Skin of body (tissue), 1 donor: ENCODE measurements at regions not wholly inside any gene's neighbourhood (a gene's known extent, or its start where the extent isn't known, plus 50 kb on each side); places are given as distances from the start of the nearest gene placed in this dataset.
"Not testable (repeated sequence)": the region's sequence is repeated elsewhere in the genome, so short reads cannot be mapped to it uniquely, and the experiment has no call there.

Experiments
- DNase-seq: peaks from one replicate; lab custom pipeline; 2025; lab: John Stamatoyannopoulos, UW

- DNase-seq, result no peak
Measured at GRCh38 chr5:90285581-90285980, 124.0 kb downstream of the CETN3 start.

GRCh38 chr5:90284375-90284774, 125.2 kb downstream of the CETN3 start:
- DNase-seq, result no peak

GRCh38 chr5:90279091-90279490, 130.5 kb downstream of the CETN3 start:
- DNase-seq, result no peak

GRCh38 chr5:90274216-90274615, 135.3 kb downstream of the CETN3 start:
- no peak for DNase-seq

GRCh38 chr5:90267646-90268045, 141.9 kb downstream of the CETN3 start:
- DNase-seq, result no peak

- no peak for DNase-seq
Measured at GRCh38 chr5:90265545-90265857, 144.1 kb downstream of the CETN3 start.

- DNase-seq, result peak; percentile 77
Measured at GRCh38 chr5:90264689-90265544, 144.6 kb downstream of the CETN3 start.

GRCh38 chr5:90263102-90263820, 146.3 kb downstream of the CETN3 start:
- DNase-seq, result no peak

- DNase-seq, result no peak
Measured at GRCh38 chr5:90251447-90251846, 158.1 kb downstream of the CETN3 start.

- DNase-seq, result no peak
Measured at GRCh38 chr5:90248640-90249039, 160.9 kb downstream of the CETN3 start.

- not testable (repeated sequence) for DNase-seq
Measured at GRCh38 chr5:90243848-90244247, 165.7 kb downstream of the CETN3 start.

GRCh38 chr5:90233476-90233875, 176.1 kb downstream of the CETN3 start:
- no peak for DNase-seq

- DNase-seq, result no peak
Measured at GRCh38 chr5:90231688-90232087, 177.9 kb downstream of the CETN3 start.

- DNase-seq, result no peak
Measured at GRCh38 chr5:90227683-90228082, 181.9 kb downstream of the CETN3 start.

- no peak for DNase-seq
Measured at GRCh38 chr5:90226433-90227099, 183.0 kb downstream of the CETN3 start.

GRCh38 chr5:90224342-90224741, 185.2 kb downstream of the CETN3 start:
- DNase-seq, result no peak

- no peak for DNase-seq
Measured at GRCh38 chr5:90223756-90224155, 185.8 kb downstream of the CETN3 start.

- no peak for DNase-seq
Measured at GRCh38 chr5:90221951-90222350, 187.6 kb downstream of the CETN3 start.

- DNase-seq, result no peak
Measured at GRCh38 chr5:90220554-90220953, 189.0 kb downstream of the CETN3 start.

GRCh38 chr5:90214991-90215390, 194.6 kb downstream of the CETN3 start:
- DNase-seq, result no peak

GRCh38 chr5:90208323-90208722, 201.2 kb downstream of the CETN3 start:
- DNase-seq, result not testable (repeated sequence)

- DNase-seq, result peak; percentile 2
Measured at GRCh38 chr5:90201923-90202322, 207.6 kb downstream of the CETN3 start.
